ENCODE measurements at regions not wholly inside any gene's neighbourhood (a gene's known extent, or its start where the extent isn't known, plus 50 kb on each side); places are given as distances from the start of the nearest gene placed in this dataset.

DNA sequence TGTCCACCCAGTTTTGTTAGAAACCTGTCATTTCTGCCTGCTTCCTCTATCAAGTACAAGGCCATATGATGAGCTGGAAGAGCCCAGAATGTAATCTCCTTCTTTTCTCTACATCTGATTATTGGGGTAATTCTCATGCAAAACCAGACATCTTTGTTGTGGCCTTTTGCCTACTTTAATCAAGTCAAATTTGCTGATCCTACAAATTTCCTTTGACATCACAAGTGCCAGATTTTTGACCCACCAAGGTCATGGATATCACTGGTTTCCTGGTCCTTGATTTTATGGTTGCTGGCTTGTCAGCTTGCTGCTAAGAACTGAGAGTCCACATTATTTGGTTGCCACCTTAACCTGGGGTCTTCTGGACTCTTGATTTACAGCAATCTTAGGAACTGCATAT, 336.1 kb downstream of the TFEC start:
- TF ChIP-seq CTCF (IDR thresholded peaks at IDR 0.05) = no peak
- no peak for TF ChIP-seq POLR2A (IDR thresholded peaks at IDR 0.05)
